ENCODE measurements at regions not wholly inside any gene's neighbourhood (a gene's known extent, or its start where the extent isn't known, plus 50 kb on each side); places are given as distances from the start of the nearest gene placed in this dataset.

GRCh38 chr12:83971781-83972180 lies 940.8 kb downstream of the SLC6A15 start:
- no peak for TF ChIP-seq CTCF (IDR thresholded peaks at IDR 0.05; ENCODE audit: control extremely low read depth in 1 of 3, insufficient read depth in 1 of 3, low read depth in 1 of 3, low read length in 3 of 3)
- TF ChIP-seq NANOG (IDR thresholded peaks at IDR 0.05; ENCODE audit: insufficient read depth, low read depth, low read length, poor library complexity, severe bottlenecking), result no peak
- TF ChIP-seq PHF8 (conservative IDR thresholded peaks at IDR 0.05; ENCODE audit: low read depth, low read length), result no peak
- no peak for TF ChIP-seq HDAC2 (IDR thresholded peaks at IDR 0.05; ENCODE audit: borderline replicate concordance in 1 of 2, low read depth in 2 of 2, low read length in 2 of 2)
- no peak for TF ChIP-seq EP300 (IDR thresholded peaks at IDR 0.05; ENCODE audit: borderline replicate concordance in 1 of 2, low read depth in 2 of 2, low read length in 2 of 2)
- TF ChIP-seq TEAD4 (IDR thresholded peaks at IDR 0.05; ENCODE audit: low read depth, low read length), result no peak
- TF ChIP-seq SIN3A (conservative IDR thresholded peaks at IDR 0.05 in 1 of 2, IDR thresholded peaks at IDR 0.05 in 1 of 2; ENCODE audit: low read depth in 1 of 2, low read length in 2 of 2), result no peak
- no peak for TF ChIP-seq HDAC6 (IDR thresholded peaks at IDR 0.05; ENCODE audit: low read depth, low read length)
- no peak for TF ChIP-seq MAX (IDR thresholded peaks at IDR 0.05)

Data from H1 (cell line).